Esophagus muscularis mucosa (tissue), 3 donors: ENCODE measurements at regions not wholly inside any gene's neighbourhood (a gene's known extent, or its start where the extent isn't known, plus 50 kb on each side); places are given as distances from the start of the nearest gene placed in this dataset.

ENCODE experiments used
- CTCF ChIP-seq, 3 experiments: fragments of 200-600 bp in 2 of 3; fragments of 450-650 bp in 1 of 3; sonication (generic) in 2 of 3; IDR thresholded peaks; one replicate each; pipeline ENCODE4 v1.5.1; 2017 to 2019; ENCODE audit warnings: antibody characterized with exemption in 3 of 3, mild to moderate bottlenecking in 2 of 3, moderate library complexity in 1 of 3
- POLR2A ChIP-seq: fragments of 450-650 bp; IDR thresholded peaks from one replicate; pipeline ENCODE4 v1.6.1; 2017; ENCODE audit warnings: antibody characterized with exemption, moderate library complexity, mild to moderate bottlenecking, low read depth

GRCh38 chr10:30765022-30765615 is 135.6 kb upstream of the LYZL2 start:
- no peak for TF ChIP-seq POLR2A
- TF ChIP-seq CTCF (IDR thresholded peaks at IDR 0.05) = no peak
